Motor neuron (in vitro differentiated cells): ENCODE measurements at regions not wholly inside any gene's neighbourhood (a gene's known extent, or its start where the extent isn't known, plus 50 kb on each side); places are given as distances from the start of the nearest gene placed in this dataset.

ENCODE experiments used
- ATAC-seq, 8 experiments: fragments of 200-7000 bp; cut with Tn5 transposase; replicated peaks in 6 of 8; 2 replicates each; pipeline ENCODE4 v1.8.0; 2021; ENCODE audit warnings: mild to moderate bottlenecking in 8 of 8, moderate library complexity in 8 of 8
- H3K27ac ChIP-seq, 2 donors: fragments of 250-450 bp; sonication (Bioruptor Pico); 2 replicates each; pipeline ENCODE4 v1.9.0; 2021; ENCODE audit warnings: antibody characterized with exemption in 2 of 2, mild to moderate bottlenecking in 2 of 2, moderate library complexity in 1 of 2
- H3K4me1 ChIP-seq, 2 donors: fragments of 250-450 bp; sonication (Bioruptor Pico); replicated peaks in 1 of 2; 2 replicates each; pipeline ENCODE4 v1.6.1; 2021; ENCODE audit warnings: antibody characterized with exemption in 2 of 2, mild to moderate bottlenecking in 2 of 2, moderate library complexity in 1 of 2
- H3K4me3 ChIP-seq, 5 donors: fragments of 250-450 bp; sonication (Bioruptor Pico); 2 replicates each; pipeline ENCODE4 v1.9.0; 2021; ENCODE audit warnings: antibody characterized with exemption in 5 of 5, mild to moderate bottlenecking in 5 of 5, moderate library complexity in 4 of 5
- WGBS, 10 experiments: fragments of 450-650 bp; shearing (Covaris generic); methylation state at CpG; one replicate each; pipeline ENCODE4 v1.0.0; 2022; 5-methylcytosine and 5-hydroxymethylcytosine counted together
- in situ Hi-C, 9 experiments: fragments of 400-800 bp; cut with MboI; loops; one replicate each; pipeline ENCODE4 v1.15.0; 2021; ENCODE audit warnings: low sequenced_read_pairs in 9 of 9, low pct_unique_long_range_greater_than_20kb in 2 of 9; ENCODE audit not compliant: unreplicated experiment in 9 of 9

DNA sequence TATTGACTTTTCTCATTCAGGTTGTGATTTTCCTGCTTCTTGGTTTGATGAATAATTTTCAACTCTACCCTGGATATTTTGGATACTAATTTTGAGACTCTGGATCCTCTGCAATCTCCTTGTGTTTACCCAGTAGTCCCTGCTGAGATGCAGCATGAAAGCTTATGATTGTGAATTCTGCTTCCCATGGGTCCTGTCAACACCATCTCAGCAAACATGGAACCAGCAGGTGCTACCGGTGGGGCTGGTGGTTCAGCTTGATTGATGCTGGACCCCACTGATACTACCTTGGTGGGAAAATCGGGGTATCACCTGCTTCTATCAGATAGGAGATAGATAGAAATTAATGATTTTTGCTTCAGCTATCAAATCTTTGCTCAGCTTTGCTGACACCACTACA is 81.1 kb downstream of the SOWAHC start:
- in situ Hi-C loops = no loop called here
- Histone ChIP-seq H3K4me3 (no peak overlapping the region), H3K4me1 (peaks cover 7 to 28% of the 10 kb centered on the region in 2 donors), H3K27ac (no peak overlapping the region)
- 20 to 78% (median 50%) methylated on average over 1 to 2 of the region's 2 CpGs; no CpG with 5 or more reads in 4 of the 10 experiments for WGBS, 10 experiments
- no peak for ATAC-seq

DNA sequence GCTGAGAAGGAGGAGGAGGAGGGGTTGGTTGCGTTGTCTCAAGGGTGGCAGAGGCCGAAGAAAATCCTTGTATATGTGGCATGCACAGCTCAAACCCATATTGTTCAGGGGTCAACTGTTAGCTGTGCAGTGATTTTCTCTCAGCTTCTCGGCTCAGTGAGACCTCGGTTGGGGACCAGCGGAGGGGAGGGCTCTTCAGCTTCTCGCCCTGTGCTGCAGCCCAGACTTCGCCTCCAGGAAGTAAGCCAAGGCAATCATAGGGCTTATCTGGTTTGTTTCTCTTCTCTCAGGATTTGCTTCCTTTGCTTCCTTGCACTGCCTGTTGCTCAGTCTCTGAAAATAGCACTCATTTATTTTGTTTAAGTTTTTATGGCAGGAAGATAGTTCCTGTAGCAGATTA is 85.5 kb downstream of the SOWAHC start:
- no peak overlapping the region for H3K4me3 ChIP-seq
- peaks cover 16 to 29% of the 10 kb centered on the region in 2 donors for H3K4me1 ChIP-seq
- H3K27ac ChIP-seq = no peak overlapping the region
- peak in 2 of 8 experiments; percentile 28 to 29 for ATAC-seq
- WGBS, 10 experiments = 33 to 100% (median 69%) methylated on average over 2 to 6 of the region's 7 CpGs; no CpG with 5 or more reads in 2 of the 10 experiments
- in situ Hi-C loops = no loop called here

DNA sequence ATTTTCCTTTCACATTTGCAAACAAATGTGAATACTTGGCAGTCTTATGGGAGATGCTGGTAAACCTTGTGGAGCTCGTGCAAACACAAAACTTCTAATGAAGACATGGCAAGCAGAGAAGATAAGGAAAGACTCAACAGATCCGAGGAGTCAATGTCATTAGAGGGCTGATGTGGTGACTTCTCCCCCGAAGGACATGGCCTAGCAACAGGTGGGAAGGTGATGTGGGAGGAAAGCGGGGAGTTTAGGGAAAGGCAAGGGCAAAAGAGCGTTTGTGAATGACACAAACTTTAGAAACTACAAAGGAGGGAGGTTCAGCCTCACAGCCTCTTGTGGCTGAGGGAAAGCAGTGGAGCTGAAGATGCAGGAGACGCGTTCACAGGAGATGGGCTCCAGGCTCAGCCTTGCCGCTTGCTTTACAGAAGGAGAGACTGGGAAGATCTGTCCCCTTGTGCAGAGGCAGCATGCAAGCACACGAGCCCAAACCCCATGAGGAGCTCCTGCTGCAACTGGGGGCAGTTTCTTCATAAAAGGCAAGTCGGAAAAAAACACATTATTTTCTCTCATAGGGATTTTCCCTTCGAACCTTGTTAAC is 86.6 kb downstream of the SOWAHC start:
- peaks cover 16 to 29% of the 10 kb centered on the region in 2 donors for H3K4me1 ChIP-seq
- no peak overlapping the region for H3K27ac ChIP-seq
- WGBS, 10 experiments = 60 to 96% (median 76%) methylated on average over 2 to 11 of the region's 11 CpGs
- no peak overlapping the region for H3K4me3 ChIP-seq
- ATAC-seq = no peak
- in situ Hi-C loops = no loop called here

DNA sequence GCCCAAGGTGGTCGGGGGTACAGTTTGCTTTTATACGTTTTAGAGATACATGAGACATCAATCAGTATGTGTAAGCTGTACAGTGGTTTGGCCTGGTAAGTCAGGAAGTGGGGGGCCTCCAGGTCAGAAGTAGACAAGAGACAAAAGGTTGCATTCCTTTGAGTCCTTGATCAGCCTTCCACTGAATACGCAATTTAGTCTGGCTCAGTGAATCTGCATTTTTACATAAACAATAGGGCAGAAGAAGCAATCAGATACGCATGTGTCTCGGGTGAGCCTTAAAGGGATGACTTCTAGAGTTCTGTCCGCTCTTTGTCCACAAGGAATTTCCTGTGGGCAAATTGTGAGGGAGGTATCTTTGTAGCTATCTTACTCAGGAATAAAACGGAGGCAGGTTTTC is 87.2 kb downstream of the SOWAHC start:
- in situ Hi-C loops = no loop called here
- Histone ChIP-seq H3K4me1 (peaks cover 16 to 29% of the 10 kb centered on the region in 2 donors), H3K27ac (no peak overlapping the region), H3K4me3 (no peak overlapping the region)
- WGBS, 10 experiments = 17 to 82% (median 57%) methylated on average over 1 to 7 of the region's 7 CpGs; no CpG with 5 or more reads in 1 of the 10 experiments
- peak in 2 of 8 experiments; percentile 2 to 19 for ATAC-seq

DNA sequence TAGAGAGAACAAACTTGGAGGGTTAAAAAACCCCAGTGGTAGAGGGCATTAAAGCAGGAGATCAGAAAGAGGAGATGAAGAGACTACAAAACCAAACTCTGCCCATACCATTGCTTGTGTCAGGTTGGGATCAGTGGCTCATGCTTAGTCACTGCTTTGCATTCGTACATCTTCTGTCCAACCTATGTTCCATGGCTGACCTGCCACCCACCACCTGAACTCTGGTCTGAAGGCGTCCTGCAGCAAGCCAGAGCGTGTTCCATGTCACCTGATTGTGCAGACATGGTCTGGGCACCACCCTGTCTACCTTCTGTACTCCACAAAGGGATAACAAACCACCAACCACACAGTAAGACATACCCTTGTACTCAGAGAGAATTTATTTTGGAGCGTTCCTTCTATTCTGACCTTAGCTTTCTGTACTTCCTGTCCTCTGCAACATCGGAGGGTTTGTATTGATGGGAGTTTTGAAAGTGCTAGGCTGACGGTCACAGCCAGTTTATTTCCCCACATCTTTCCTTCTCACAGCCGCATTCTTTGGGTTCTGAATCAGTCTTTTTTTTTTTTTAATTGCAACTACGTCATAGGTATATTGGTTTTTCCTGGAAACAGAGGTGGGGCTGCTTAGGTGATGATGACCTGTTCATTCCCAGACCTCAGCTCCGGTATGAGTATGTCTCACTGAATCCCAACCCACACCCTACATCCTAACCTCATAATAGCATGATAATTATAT is 88.3 kb downstream of the SOWAHC start:
- WGBS, 10 experiments = 17 to 100% (median 85%) methylated on average over 1 to 9 of the region's 9 CpGs
- in situ Hi-C loops = no loop called here
- H3K27ac ChIP-seq = no peak overlapping the region
- peaks cover 16 to 29% of the 10 kb centered on the region in 2 donors for H3K4me1 ChIP-seq
- H3K4me3 ChIP-seq = no peak overlapping the region
- ATAC-seq = peak in 3 of 8 experiments; percentile 45 to 80 (median 70)

DNA sequence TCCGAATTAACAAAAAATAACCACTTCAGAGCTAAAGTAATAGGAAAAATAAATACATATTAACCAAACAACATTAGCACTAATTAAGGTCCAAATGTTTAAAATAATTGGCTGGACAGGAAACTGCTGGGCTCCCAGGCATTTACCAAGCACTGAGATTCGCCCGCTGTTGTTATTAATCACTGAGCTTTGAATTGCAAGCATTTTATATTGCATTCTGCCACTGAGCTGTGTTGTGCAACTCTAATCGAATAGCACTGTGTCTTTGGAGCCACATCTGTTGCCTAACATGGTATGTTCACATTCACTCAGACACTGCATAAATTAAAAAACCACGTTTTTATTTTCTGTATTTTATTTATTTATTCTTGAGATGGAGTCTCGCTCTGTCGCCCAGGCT is 88.9 kb downstream of the SOWAHC start:
- Histone ChIP-seq H3K27ac (no peak overlapping the region), H3K4me1 (peaks cover 16 to 29% of the 10 kb centered on the region in 2 donors), H3K4me3 (no peak overlapping the region)
- in situ Hi-C loops = no loop called here
- peak in 4 of 8 experiments; percentile 53 to 65 (median 62) for ATAC-seq
- 0 to 85% (median 64%) methylated on average over 1 to 7 of the region's 7 CpGs; no CpG with 5 or more reads in 3 of the 10 experiments for whole genome bisulfite sequencing, 10 experiments

DNA sequence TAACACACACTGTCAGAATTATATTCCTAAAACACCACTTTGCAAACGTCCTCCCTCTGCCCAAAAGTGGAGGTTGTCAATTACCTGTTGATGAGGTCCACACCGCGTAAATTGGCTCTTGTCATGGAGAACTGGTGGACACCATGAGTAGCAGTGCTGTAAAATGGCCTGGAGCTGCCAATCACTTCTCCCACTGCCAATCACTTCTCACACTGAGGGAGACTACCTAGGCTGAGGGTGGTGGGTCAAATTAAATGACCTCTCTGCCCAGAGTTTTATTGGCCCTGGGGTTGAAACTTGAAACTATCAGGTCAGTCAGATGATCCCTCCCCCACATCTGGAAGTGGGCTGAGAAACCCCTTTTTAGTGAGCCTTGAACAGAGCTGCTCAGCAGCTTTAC is 89.6 kb downstream of the SOWAHC start:
- in situ Hi-C loops = no loop called here
- 60 to 100% (median 92%) methylated on average over 1 to 3 of the region's 3 CpGs; no CpG with 5 or more reads in 5 of the 10 experiments for WGBS, 10 experiments
- H3K4me1 ChIP-seq = peaks cover 16 to 29% of the 10 kb centered on the region in 2 donors
- H3K4me3 ChIP-seq = no peak overlapping the region
- ATAC-seq = no peak
- H3K27ac ChIP-seq = no peak overlapping the region

DNA sequence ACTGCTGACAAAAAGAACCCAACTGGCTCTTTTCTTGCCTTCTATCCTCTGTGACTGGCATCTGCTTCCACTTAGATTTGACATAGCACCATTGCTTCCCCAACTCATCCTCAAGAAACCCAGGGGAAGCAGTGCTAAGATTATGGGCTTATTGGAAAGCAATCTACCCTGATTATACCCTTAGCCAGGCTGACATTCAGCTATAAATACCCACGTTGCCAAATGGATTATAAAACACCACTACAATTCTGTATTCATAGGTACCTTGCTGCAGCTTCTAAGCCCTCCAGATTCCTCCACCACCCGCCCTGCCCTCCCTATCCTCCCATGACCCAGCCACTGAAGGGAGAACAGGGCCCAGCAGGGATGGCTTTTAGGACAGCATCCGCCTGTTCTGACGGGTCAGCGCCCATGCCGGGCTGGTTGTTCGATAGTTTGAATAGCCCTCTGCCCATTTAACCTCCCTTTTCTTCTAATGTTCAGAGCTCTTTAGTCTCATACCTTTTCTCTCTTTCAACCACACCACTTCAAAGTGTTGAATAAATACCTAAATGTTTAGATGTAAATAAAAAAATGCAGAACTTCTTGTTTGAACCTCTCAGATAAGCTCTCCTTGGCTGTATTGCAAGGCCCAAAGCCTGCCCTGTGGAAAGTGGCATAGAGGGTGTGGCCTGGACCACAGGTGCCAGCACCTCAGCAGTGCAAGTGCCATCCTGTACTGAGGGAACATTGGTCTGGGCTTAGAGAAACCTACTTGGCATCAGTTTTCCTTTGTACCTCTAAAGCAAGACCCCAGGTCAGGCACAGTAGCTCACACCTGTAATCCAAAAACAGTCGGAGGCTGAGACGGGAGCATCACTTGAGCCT is 86.6 kb upstream of the RGPD5 start:
- H3K4me1 ChIP-seq = peaks cover 2 to 10% of the 10 kb centered on the region in 2 donors
- no peak overlapping the region for H3K4me3 ChIP-seq
- no peak for ATAC-seq
- 0 to 100% (median 86%) methylated on average over 1 to 5 of the region's 9 CpGs; no CpG with 5 or more reads in 3 of the 10 experiments for WGBS, 10 experiments
- in situ Hi-C loops = no loop called here
- H3K27ac ChIP-seq = no peak overlapping the region

DNA sequence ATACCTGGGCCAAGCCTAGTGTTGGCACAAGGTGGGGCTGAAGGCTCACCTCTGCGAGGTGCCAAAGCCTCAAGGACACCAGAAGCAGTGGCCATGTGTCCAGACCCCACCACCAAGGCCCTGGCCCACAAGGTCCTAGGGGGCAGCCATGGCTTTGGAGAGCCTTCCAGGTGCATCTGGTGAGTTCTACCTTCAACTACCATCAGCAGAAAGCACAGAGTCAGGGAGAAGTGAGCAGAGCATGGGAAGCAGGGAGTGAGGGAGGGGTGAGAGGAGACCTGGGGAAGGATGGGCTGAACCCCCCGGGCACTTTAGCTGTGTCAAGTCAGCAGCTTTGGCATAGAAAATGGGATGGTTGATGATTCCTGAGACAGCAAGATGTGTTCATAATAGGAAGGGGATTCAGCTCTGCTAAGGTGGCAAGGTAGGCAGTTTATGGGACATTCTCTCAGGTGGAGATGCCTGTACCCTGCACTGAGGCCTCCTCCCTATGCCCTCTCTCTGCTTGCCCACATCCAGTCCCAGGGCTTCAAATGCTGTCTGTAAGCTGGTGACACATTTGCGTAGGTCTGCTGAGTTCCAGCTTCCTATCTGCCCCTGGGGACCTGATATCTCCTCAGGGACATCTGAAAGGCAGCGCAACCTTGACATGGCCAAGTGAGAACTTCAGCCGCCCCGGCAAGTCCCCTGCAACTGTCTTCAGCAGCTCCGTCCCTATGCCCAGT is 83.4 kb upstream of the RGPD5 start:
- H3K4me3 ChIP-seq = no peak overlapping the region
- no peak for ATAC-seq
- no peak overlapping the region for H3K27ac ChIP-seq
- in situ Hi-C loops = no loop called here
- H3K4me1 ChIP-seq = peaks cover 2 to 15% of the 10 kb centered on the region in 2 donors
- WGBS, 10 experiments = 86 to 100% (median 100%) methylated on average over 1 to 5 of the region's 7 CpGs; no CpG with 5 or more reads in 3 of the 10 experiments

DNA sequence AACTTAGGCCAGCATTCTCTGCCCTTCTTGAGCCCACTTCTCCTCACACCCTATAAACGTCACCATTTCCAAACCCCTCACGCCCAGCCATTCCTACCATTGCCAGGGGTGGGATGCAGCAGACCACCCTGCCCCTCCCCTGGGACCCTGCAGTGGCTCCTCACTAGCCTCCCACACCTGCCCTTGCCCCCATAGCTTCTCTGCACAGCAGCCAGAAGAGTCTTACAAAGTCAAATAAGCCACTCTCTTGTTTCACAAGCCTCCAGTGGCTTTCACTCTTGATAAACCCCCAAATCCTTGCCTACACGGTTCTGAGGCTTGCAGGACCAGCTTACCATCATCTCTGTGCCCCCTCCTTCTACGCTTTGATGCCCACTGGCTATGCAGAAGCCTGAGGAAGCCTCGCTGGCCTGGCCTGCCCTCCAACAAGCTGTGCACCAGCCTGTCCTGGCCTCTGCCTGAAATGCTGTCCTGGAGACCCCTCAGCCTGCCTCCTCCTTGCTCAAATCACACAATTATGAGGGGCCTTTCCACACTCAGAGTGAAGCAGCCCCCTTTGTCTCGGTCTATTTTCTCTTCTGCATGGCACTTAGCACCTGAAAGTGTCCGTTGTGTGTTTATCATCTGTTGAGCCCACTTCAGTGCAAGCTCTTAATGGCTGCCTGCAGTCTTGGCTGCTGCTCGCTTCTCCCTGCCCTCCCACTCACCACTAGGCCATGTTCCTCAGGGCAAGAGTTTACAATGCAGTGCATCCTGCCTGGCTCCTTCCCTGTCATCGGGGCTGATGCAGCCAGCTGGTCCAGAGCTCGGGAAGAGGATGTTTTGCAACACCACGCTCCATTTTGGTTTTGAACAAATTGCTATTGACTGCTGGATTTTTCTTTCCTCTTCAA is 82.6 kb upstream of the RGPD5 start:
- H3K4me1 ChIP-seq = peaks cover 2 to 15% of the 10 kb centered on the region in 2 donors
- H3K27ac ChIP-seq = peak overlapping the region in 1 of 2 donors; percentile 70
- in situ Hi-C loops = no loop called here
- 31 to 100% (median 77%) methylated on average over 1 to 5 of the region's 11 CpGs; no CpG with 5 or more reads in 1 of the 10 experiments for WGBS, 10 experiments
- peak in 5 of 8 experiments; percentile 17 to 63 (median 40) for ATAC-seq
- no peak overlapping the region for H3K4me3 ChIP-seq

DNA sequence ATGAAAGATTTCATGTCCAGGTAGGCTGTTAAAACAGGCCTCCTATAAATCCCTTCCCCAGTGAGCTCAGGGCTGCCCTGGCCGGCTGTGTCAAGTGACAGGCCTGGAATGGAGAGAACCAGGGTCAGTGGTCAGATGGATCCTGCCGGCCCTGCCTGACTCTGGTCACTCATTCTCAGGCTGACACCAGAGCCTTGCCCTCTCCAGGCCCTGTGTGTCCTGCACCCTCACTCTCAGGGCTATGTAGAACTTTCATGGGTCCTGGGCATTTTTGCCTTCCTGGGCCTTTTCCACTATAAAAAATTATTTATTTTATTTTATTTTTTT is 82.0 kb upstream of the RGPD5 start:
- Histone ChIP-seq H3K27ac (peak overlapping the region in 1 of 2 donors; percentile 70), H3K4me3 (no peak overlapping the region), H3K4me1 (peaks cover 2 to 15% of the 10 kb centered on the region in 2 donors)
- 40 to 100% (median 73%) methylated on average over 1 of the region's 2 CpGs; no CpG with 5 or more reads in 4 of the 10 experiments for WGBS, 10 experiments
- ATAC-seq = peak in 4 of 8 experiments; percentile 27 to 66 (median 56)
- in situ Hi-C loops = no loop called here

DNA sequence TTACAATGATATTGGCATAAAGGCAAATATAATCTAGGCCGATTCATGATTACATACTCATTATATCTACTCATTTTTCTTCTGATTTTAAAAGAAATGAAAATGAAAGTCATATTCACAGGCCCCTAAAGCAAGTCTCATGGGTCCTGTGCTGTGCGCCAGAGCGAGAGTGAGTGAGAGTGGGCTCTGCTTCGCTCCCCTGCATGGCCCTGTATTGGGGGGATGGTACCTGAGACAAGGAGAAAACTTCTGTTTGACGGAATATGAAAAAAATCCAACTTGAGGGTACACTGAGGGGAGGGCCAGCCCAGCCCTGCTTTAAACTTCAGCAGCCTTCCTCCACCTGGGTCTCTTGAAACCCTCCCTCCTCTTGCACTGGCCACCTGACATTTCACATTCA is 81.4 kb upstream of the RGPD5 start:
- in situ Hi-C loops = no loop called here
- ATAC-seq = no peak
- WGBS, 10 experiments = 69 to 100% (median 93%) methylated on average over 1 to 4 of the region's 5 CpGs; no CpG with 5 or more reads in 1 of the 10 experiments

More for the DNA sequence above, 81.4 kb upstream of the RGPD5 start:
- H3K27ac ChIP-seq = no peak overlapping the region
- H3K4me3 ChIP-seq = no peak overlapping the region
- H3K4me1 ChIP-seq = peaks cover 2 to 15% of the 10 kb centered on the region in 2 donors
